HepG2 (cell line): ENCODE measurements at regions not wholly inside any gene's neighbourhood (a gene's known extent, or its start where the extent isn't known, plus 50 kb on each side); places are given as distances from the start of the nearest gene placed in this dataset.

Experiments used
- ATF7 ChIP-seq, 2 experiments: fragments of 450-650 bp in 1 of 2; sonication (generic) in 1 of 2; formaldehyde crosslinking in 1 of 2; IDR thresholded peaks; 2 replicates each; pipeline versions ENCODE4 v1.4.0 to v1.6.1; 2016 to 2020; ENCODE audit warnings: antibody characterized with exemption in 1 of 2, mild to moderate bottlenecking in 1 of 2, missing genetic modification reagents in 1 of 2
- PPARG ChIP-seq: conservative IDR thresholded peaks from 2 replicates; pipeline ENCODE4 v1.6.1; 2016; ENCODE audit warnings: missing biosample characterization, missing genetic modification reagents
- STAG1 ChIP-seq: sonication (generic); formaldehyde crosslinking; IDR thresholded peaks from 2 replicates; pipeline ENCODE4 v1.4.0; 2020; ENCODE audit warnings: missing genetic modification reagents
- THAP11 ChIP-seq: IDR thresholded peaks from 2 replicates; pipeline ENCODE4 v1.6.1; 2016; ENCODE audit warnings: missing biosample characterization, missing genetic modification reagents
- ZNF142 ChIP-seq: sonication (generic); formaldehyde crosslinking; IDR thresholded peaks from 2 replicates; pipeline ENCODE4 v1.4.0; 2020; ENCODE audit warnings: missing genetic modification reagents
- ZNF597 ChIP-seq: sonication (generic); formaldehyde crosslinking; IDR thresholded peaks from 2 replicates; pipeline ENCODE4 v1.5.0; 2020; ENCODE audit warnings: missing genetic modification reagents

- TF ChIP-seq ZNF142 (no peak), THAP11 (CRISPR knock-in tag) (no peak), PPARG (CRISPR knock-in tag) (no peak), ZNF597 (no peak), STAG1 (CRISPR knock-in tag) (peak; percentile 90), ATF7 (IDR thresholded peaks at IDR 0.05) (peak; percentile 20; the same call in 1 of the 2 replicates), ATF7 (CRISPR knock-in tag; IDR thresholded peaks at IDR 0.05) (no peak)
These were observed 734.2 kb upstream of the ADAMTS5 start (continued) for GRCh38 chr21:27700974-27701614.
